ENCODE measurements at regions not wholly inside any gene's neighbourhood (a gene's known extent, or its start where the extent isn't known, plus 50 kb on each side); places are given as distances from the start of the nearest gene placed in this dataset.

DNA sequence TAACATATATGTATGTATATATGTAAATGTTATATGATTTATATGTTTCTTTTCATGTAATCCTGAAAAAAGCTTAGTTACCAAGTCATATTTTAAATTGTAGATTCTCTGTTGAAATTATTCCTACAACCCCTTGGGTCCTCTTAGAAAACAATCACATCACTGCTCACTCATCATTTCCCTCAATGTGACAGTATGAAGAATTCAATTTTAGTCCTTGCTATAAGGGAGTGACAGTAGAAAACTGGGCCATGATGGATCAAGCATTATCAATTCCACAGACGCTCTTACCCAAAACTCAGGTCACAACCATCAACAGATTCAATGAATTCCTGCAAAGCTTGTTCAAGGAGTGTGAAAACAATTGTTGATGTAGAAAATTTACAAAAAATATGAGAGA, 1389.5 kb upstream of the ACVR2A start:
- TF ChIP-seq CTCF (IDR thresholded peaks at IDR 0.05; ENCODE audit: insufficient read depth, low read depth, low read length) (no peak), EZH2 (IDR thresholded peaks at IDR 0.05; ENCODE audit: insufficient read depth, low read length) (no peak)

All from astrocyte (in vitro differentiated cells and primary cell).